ENCODE measurements at regions not wholly inside any gene's neighbourhood (a gene's known extent, or its start where the extent isn't known, plus 50 kb on each side); places are given as distances from the start of the nearest gene placed in this dataset.
"Not testable (repeated sequence)": the region's sequence is repeated elsewhere in the genome, so short reads cannot be mapped to it uniquely, and the experiment has no call there.

- H3K4me3 ChIP-seq (ENCODE audit: low read depth, low read length): no peak overlapping the region
Measured at GRCh38 chr18:1652018-1652417, 747.3 kb downstream of the ADCYAP1 start.

GRCh38 chr18:1653873-1654272, 749.2 kb downstream of the ADCYAP1 start:
- H3K4me3 ChIP-seq (ENCODE audit: low read depth, low read length): no peak overlapping the region

- H3K4me3 ChIP-seq (ENCODE audit: low read depth, low read length): no peak overlapping the region
Measured at GRCh38 chr18:1657876-1658275, 753.2 kb downstream of the ADCYAP1 start.

- no peak overlapping the region for H3K4me3 ChIP-seq (ENCODE audit: low read depth, low read length)
Measured at GRCh38 chr18:1658908-1659566, 754.4 kb downstream of the ADCYAP1 start.

- no peak overlapping the region for H3K4me3 ChIP-seq (ENCODE audit: low read depth, low read length)
Measured at GRCh38 chr18:1663879-1664705, 759.4 kb downstream of the ADCYAP1 start.

GRCh38 chr18:1665079-1665478, 760.4 kb downstream of the ADCYAP1 start:
- no peak overlapping the region for H3K4me3 ChIP-seq (ENCODE audit: low read depth, low read length)

- no peak overlapping the region for H3K4me3 ChIP-seq (ENCODE audit: low read depth, low read length)
Measured at GRCh38 chr18:1668279-1668678, 763.6 kb downstream of the ADCYAP1 start.

- H3K4me3 ChIP-seq (ENCODE audit: low read depth, low read length): not testable (repeated sequence)
Measured at GRCh38 chr18:1671710-1672109, 767.0 kb downstream of the ADCYAP1 start.

- H3K4me3 ChIP-seq (ENCODE audit: low read depth, low read length): no peak overlapping the region
Measured at GRCh38 chr18:1676387-1676786, 771.7 kb downstream of the ADCYAP1 start.

GRCh38 chr18:1680108-1680507, 775.4 kb downstream of the ADCYAP1 start:
- no peak overlapping the region for H3K4me3 ChIP-seq (ENCODE audit: low read depth, low read length)

GRCh38 chr18:1691863-1692262, 787.2 kb downstream of the ADCYAP1 start:
- H3K4me3 ChIP-seq (ENCODE audit: low read depth, low read length): no peak overlapping the region

GRCh38 chr18:1708006-1708405, 803.3 kb downstream of the ADCYAP1 start:
- no peak overlapping the region for H3K4me3 ChIP-seq (ENCODE audit: low read depth, low read length)

GRCh38 chr18:1710114-1710513, 805.4 kb downstream of the ADCYAP1 start:
- H3K4me3 ChIP-seq (ENCODE audit: low read depth, low read length): no peak overlapping the region

- no peak overlapping the region for H3K4me3 ChIP-seq (ENCODE audit: low read depth, low read length)
Measured at GRCh38 chr18:1732143-1732542, 827.5 kb downstream of the ADCYAP1 start.

- no peak overlapping the region for H3K4me3 ChIP-seq (ENCODE audit: low read depth, low read length)
Measured at GRCh38 chr18:1746131-1746530, 825.2 kb downstream of the METTL4 start.

GRCh38 chr18:1751249-1751648, 820.1 kb downstream of the METTL4 start:
- H3K4me3 ChIP-seq (ENCODE audit: low read depth, low read length): no peak overlapping the region

GRCh38 chr18:1760901-1761300, 810.4 kb downstream of the METTL4 start:
- H3K4me3 ChIP-seq (ENCODE audit: low read depth, low read length): no peak overlapping the region

GRCh38 chr18:1774261-1774660, 797.0 kb downstream of the METTL4 start:
- H3K4me3 ChIP-seq (ENCODE audit: low read depth, low read length): no peak overlapping the region

- no peak overlapping the region for H3K4me3 ChIP-seq (ENCODE audit: low read depth, low read length)
Measured at GRCh38 chr18:1777843-1778242, 793.5 kb downstream of the METTL4 start.

- H3K4me3 ChIP-seq (ENCODE audit: low read depth, low read length): no peak overlapping the region
Measured at GRCh38 chr18:1778496-1779178, 792.7 kb downstream of the METTL4 start.

- H3K4me3 ChIP-seq (ENCODE audit: low read depth, low read length): no peak overlapping the region
Measured at GRCh38 chr18:1779587-1779986, 791.7 kb downstream of the METTL4 start.

- no peak overlapping the region for H3K4me3 ChIP-seq (ENCODE audit: low read depth, low read length)
Measured at GRCh38 chr18:1784113-1784512, 787.2 kb downstream of the METTL4 start.

All from iPS-11a (cell line).